ENCODE measurements at regions not wholly inside any gene's neighbourhood (a gene's known extent, or its start where the extent isn't known, plus 50 kb on each side); places are given as distances from the start of the nearest gene placed in this dataset.

DNA sequence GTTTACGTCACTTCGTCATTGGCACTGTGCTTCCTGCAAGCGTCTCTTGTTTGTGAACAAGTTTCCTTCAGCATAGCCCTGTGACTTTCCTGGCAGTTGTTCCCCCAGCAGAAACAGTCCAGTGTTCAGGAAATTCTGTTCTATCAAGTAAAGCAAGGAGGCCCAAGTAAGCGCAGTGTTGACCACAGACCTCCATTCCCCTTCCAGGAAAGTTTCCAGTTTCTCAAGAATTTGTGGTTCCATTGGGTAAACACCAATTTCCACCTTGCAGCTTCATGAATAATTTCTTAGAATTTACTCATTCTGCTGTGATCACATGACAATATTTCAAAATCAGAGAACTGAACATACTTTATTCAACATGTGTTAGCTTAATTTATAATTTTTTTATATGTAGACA, 88.5 kb upstream of the ETV3 start:
- no peak for DNase-seq (ENCODE audit: low spot score in 2 of 2)
- WGBS, 2 donors, result 82 to 94% methylated on average over 4 of the region's 4 CpGs
- TF ChIP-seq POLR2A (IDR thresholded peaks at IDR 0.05) (no peak), EP300 (IDR thresholded peaks at IDR 0.05) (no peak)
- TF ChIP-seq, protein P1, sequence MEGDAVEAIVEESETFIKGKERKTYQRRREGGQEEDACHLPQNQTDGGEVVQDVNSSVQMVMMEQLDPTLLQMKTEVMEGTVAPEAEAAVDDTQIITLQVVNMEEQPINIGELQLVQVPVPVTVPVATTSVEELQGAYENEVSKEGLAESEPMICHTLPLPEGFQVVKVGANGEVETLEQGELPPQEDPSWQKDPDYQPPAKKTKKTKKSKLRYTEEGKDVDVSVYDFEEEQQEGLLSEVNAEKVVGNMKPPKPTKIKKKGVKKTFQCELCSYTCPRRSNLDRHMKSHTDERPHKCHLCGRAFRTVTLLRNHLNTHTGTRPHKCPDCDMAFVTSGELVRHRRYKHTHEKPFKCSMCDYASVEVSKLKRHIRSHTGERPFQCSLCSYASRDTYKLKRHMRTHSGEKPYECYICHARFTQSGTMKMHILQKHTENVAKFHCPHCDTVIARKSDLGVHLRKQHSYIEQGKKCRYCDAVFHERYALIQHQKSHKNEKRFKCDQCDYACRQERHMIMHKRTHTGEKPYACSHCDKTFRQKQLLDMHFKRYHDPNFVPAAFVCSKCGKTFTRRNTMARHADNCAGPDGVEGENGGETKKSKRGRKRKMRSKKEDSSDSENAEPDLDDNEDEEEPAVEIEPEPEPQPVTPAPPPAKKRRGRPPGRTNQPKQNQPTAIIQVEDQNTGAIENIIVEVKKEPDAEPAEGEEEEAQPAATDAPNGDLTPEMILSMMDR (IDR thresholded peaks at IDR 0.05), result no peak

DNA sequence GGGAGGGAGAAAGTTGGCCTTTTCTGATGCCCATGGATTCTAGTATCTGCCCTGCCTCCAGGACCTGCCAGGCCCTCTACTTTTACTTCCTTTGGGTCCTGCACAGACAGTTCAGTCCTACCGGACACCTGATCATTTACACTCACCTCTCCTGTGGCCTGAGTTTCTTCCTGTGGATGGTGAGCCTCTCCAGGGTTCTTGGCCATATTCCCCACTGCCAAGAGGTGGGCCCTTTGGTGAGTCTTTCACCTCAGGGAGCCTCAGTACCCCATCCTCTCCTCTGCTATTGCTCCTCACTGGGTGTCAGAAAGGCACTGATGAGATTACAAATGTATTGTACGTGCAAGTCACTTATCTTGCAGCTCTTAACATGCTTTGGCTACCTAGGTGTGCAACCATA, 81.4 kb upstream of the ETV3 start:
- Histone ChIP-seq H3K36me3 (no peaks in the 10 kb centered on the region), H3K9me3 (peaks cover 0 to 13% (median 0%) of the 10 kb centered on the region in 4 donors), H3K27ac (no peak overlapping the region), H3K27me3 (no peaks in the 10 kb centered on the region), H3K4me1 (no peaks in the 10 kb centered on the region), H3K4me3 (no peak overlapping the region)
- DNase-seq (ENCODE audit: low spot score in 2 of 2), result no peak
- TF ChIP-seq POLR2A (IDR thresholded peaks at IDR 0.05) (no peak), EP300 (IDR thresholded peaks at IDR 0.05) (no peak)
- TF ChIP-seq, protein P1 (IDR thresholded peaks at IDR 0.05), result no peak
- 36 to 87% methylated on average over 2 of the region's 2 CpGs for WGBS, 2 donors

More for the DNA sequence above, 88.5 kb upstream of the ETV3 start:
- H3K36me3 ChIP-seq, result no peaks in the 10 kb centered on the region
- peaks cover 0 to 3% (median 0%) of the 10 kb centered on the region in 4 donors for H3K9me3 ChIP-seq
- no peaks in the 10 kb centered on the region for H3K27me3 ChIP-seq
- no peak overlapping the region for H3K27ac ChIP-seq
- no peaks in the 10 kb centered on the region for H3K4me1 ChIP-seq
- no peak overlapping the region for H3K4me3 ChIP-seq

DNA sequence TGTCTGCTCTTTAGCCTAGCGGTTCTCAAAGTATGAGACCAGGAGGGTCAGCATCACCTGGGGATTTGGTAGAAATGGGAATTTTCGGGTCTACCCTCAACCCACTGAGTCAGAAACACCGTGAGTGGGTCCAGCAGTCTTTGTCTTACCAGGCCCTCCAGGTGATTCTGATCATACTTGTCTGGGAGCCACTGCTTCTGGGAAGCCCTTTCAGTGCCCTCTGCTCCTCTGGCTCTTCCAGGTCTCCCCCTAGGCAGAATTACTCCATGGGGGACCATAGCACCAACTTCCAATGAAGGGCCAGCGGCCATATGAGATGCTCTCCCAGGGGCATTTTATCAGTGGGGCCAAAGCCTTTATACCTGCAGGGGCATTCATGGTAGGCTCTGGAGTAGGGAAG, 81.0 kb upstream of the ETV3 start:
- Histone ChIP-seq H3K4me1 (no peaks in the 10 kb centered on the region), H3K4me3 (no peak overlapping the region), H3K9me3 (peaks cover 0 to 17% (median under 1%) of the 10 kb centered on the region in 4 donors), H3K27ac (no peak overlapping the region), H3K27me3 (no peaks in the 10 kb centered on the region), H3K36me3 (no peaks in the 10 kb centered on the region)
- TF ChIP-seq POLR2A (IDR thresholded peaks at IDR 0.05) (no peak), EP300 (IDR thresholded peaks at IDR 0.05) (no peak)
- TF ChIP-seq, protein P1 (IDR thresholded peaks at IDR 0.05), result no peak
- DNase-seq (ENCODE audit: low spot score in 2 of 2), result no peak
- 86 to 88% methylated on average over 4 of the region's 4 CpGs for WGBS, 2 donors

DNA sequence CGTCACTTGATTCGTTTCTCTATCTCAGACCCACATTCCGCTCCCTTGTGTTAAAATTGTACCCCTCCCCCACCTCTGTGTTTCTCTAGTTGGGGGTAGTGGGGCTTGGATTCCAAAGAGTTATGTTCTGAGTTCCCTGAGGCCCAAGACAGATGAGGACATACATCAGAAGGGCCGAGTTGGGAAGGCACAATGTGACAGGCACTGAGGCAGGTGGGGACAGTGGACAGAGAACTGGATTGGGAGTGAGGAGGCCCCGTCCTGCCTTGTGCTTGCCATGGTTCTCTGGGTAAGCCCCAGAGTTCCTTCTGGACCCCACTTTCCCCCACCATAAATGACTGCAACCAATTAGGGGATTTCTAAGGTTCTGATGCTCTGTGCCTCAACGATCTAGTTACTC, 80.5 kb upstream of the ETV3 start:
- no peak overlapping the region for H3K4me3 ChIP-seq
- H3K4me1 ChIP-seq, result no peaks in the 10 kb centered on the region
- no peaks in the 10 kb centered on the region for H3K27me3 ChIP-seq
- H3K9me3 ChIP-seq, result peaks cover 0 to 22% (median 3%) of the 10 kb centered on the region in 4 donors
- WGBS, 2 donors, result 72 to 75% methylated on average over 6 of the region's 6 CpGs
- DNase-seq (ENCODE audit: low spot score in 2 of 2), result no peak
- TF ChIP-seq EP300 (IDR thresholded peaks at IDR 0.05) (no peak), POLR2A (IDR thresholded peaks at IDR 0.05) (no peak)
- TF ChIP-seq, protein P1 (IDR thresholded peaks at IDR 0.05), result no peak
- no peak overlapping the region for H3K27ac ChIP-seq
- H3K36me3 ChIP-seq, result no peaks in the 10 kb centered on the region

DNA sequence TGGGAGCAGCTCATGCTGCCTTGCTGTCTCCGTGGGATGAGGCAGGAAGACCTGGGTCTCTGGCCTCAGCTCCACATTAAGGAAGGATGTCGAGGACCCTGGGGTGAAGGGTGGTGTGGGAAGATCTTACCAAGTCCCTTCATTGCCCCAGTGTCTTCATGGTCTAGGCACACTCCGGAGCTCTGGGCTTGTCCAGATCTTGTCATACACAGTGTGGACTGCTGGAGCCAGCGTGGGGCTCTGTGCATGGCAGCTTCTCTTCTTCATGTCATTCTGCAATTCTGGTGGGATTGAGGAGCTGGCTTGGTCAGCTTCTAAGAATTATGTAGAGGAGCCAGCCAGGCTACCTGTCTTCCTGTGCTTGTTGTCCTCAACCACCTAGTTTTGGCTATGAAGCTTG, 79.3 kb upstream of the ETV3 start:
- Histone ChIP-seq H3K4me1 (no peaks in the 10 kb centered on the region), H3K36me3 (no peaks in the 10 kb centered on the region), H3K27me3 (no peaks in the 10 kb centered on the region), H3K4me3 (no peak overlapping the region), H3K27ac (no peak overlapping the region), H3K9me3 (peaks cover 0 to 34% (median 6%) of the 10 kb centered on the region in 4 donors)
- no peak for TF ChIP-seq EP300 (IDR thresholded peaks at IDR 0.05)
- no peak for TF ChIP-seq POLR2A (IDR thresholded peaks at IDR 0.05)
- TF ChIP-seq, protein P1 (IDR thresholded peaks at IDR 0.05), result no peak
- no peak for DNase-seq (ENCODE audit: low spot score in 2 of 2)
- 86 to 90% methylated on average over 4 of the region's 4 CpGs for WGBS, 2 donors

Data from tibial nerve (tissue), 4 donors.